Loucy (cell line): ENCODE measurements at regions not wholly inside any gene's neighbourhood (a gene's known extent, or its start where the extent isn't known, plus 50 kb on each side); places are given as distances from the start of the nearest gene placed in this dataset.

Experiments
- EZH2phosphoT487 ChIP-seq: fragments of 200-600 bp; IDR thresholded peaks from 2 replicates; pipeline ENCODE4 v1.6.1; 2018; ENCODE audit warnings: antibody characterized with exemption, mild to moderate bottlenecking, moderate library complexity, borderline replicate concordance
- TF ChIP-seq, protein P1 (sequence below): fragments of 200-600 bp; sonication (generic); conservative IDR thresholded peaks from 2 replicates; pipeline ENCODE4 v1.5.1; 2014; ENCODE audit warnings: mild to moderate bottlenecking, antibody characterized with exemption, low read length

DNA sequence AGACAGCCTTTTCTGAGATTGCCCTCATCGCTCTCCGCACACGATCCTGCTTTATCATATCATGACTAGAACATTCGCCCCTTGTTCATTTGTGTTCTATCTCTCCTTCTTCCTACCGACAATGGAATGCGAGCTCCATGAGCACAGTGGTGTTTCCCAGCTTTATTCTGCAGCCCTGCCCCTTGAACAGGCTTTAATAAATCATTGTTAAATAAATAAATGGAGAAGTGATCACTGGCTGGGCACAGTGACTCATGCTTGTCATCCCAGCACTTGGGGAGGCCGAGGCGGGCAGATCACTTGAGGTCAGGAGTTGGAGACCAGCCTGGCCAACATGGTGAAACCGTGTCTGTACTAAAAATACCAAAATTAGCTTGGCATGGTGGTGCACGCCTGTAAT lies 1063.3 kb upstream of the EEF2KMT start:
- TF ChIP-seq, protein P1, sequence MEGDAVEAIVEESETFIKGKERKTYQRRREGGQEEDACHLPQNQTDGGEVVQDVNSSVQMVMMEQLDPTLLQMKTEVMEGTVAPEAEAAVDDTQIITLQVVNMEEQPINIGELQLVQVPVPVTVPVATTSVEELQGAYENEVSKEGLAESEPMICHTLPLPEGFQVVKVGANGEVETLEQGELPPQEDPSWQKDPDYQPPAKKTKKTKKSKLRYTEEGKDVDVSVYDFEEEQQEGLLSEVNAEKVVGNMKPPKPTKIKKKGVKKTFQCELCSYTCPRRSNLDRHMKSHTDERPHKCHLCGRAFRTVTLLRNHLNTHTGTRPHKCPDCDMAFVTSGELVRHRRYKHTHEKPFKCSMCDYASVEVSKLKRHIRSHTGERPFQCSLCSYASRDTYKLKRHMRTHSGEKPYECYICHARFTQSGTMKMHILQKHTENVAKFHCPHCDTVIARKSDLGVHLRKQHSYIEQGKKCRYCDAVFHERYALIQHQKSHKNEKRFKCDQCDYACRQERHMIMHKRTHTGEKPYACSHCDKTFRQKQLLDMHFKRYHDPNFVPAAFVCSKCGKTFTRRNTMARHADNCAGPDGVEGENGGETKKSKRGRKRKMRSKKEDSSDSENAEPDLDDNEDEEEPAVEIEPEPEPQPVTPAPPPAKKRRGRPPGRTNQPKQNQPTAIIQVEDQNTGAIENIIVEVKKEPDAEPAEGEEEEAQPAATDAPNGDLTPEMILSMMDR, result no peak
- TF ChIP-seq EZH2phosphoT487, result no peak
